Activated CD4-positive, alpha-beta T cell treated with anti-CD3 and anti-CD28 coated beads, Interleukin-2, Interleukin-4, amounts not matched to agents 100 ng/mL and 50 ng/mL, durations not matched to agents 16 hours and 8 hours (primary cell): ENCODE measurements at regions not wholly inside any gene's neighbourhood (a gene's known extent, or its start where the extent isn't known, plus 50 kb on each side); places are given as distances from the start of the nearest gene placed in this dataset.

Source experiments
- DNase-seq: peaks from one replicate; pipeline ENCODE4 v3.0.0-alpha.2; 2020; ENCODE audit warnings: low spot score

- no peak for DNase-seq
Observed at GRCh38 chr9:118305331-118305730, 601.1 kb downstream of the TLR4 start.

GRCh38 chr9:118306801-118307200 is 602.6 kb downstream of the TLR4 start:
- DNase-seq, result no peak

GRCh38 chr9:118313965-118314364 is 609.8 kb downstream of the TLR4 start:
- no peak for DNase-seq

GRCh38 chr9:118316831-118317343 is 612.7 kb downstream of the TLR4 start:
- no peak for DNase-seq

- no peak for DNase-seq
Observed at GRCh38 chr9:118318770-118319431, 614.7 kb downstream of the TLR4 start.

GRCh38 chr9:118321788-118322187 is 617.6 kb downstream of the TLR4 start:
- no peak for DNase-seq

- no peak for DNase-seq
Observed at GRCh38 chr9:118324706-118325105, 620.5 kb downstream of the TLR4 start.

- DNase-seq, result no peak
Observed at GRCh38 chr9:118325757-118326156, 621.6 kb downstream of the TLR4 start.

GRCh38 chr9:118326326-118326725 is 622.1 kb downstream of the TLR4 start:
- no peak for DNase-seq

GRCh38 chr9:118330191-118330986 is 626.2 kb downstream of the TLR4 start:
- DNase-seq, result no peak

- DNase-seq, result no peak
Observed at GRCh38 chr9:118331622-118332045, 627.4 kb downstream of the TLR4 start.

- DNase-seq, result no peak
Observed at GRCh38 chr9:118336250-118336942, 632.2 kb downstream of the TLR4 start.

- no peak for DNase-seq
Observed at GRCh38 chr9:118336943-118337330, 632.7 kb downstream of the TLR4 start.

GRCh38 chr9:118360036-118360435 is 655.8 kb downstream of the TLR4 start:
- no peak for DNase-seq

- no peak for DNase-seq
Observed at GRCh38 chr9:118362123-118362522, 657.9 kb downstream of the TLR4 start.

GRCh38 chr9:118362596-118362995 is 658.4 kb downstream of the TLR4 start:
- no peak for DNase-seq

- no peak for DNase-seq
Observed at GRCh38 chr9:118364266-118365106, 660.3 kb downstream of the TLR4 start.

- DNase-seq, result no peak
Observed at GRCh38 chr9:118366228-118366627, 662.0 kb downstream of the TLR4 start.

- no peak for DNase-seq
Observed at GRCh38 chr9:118367383-118367782, 663.2 kb downstream of the TLR4 start.

- DNase-seq, result no peak
Observed at GRCh38 chr9:118384531-118385100, 680.4 kb downstream of the TLR4 start.

- peak; percentile 50 for DNase-seq
Observed at GRCh38 chr9:118395415-118395814, 691.2 kb downstream of the TLR4 start.
